VCaP (cell line): ENCODE measurements at regions not wholly inside any gene's neighbourhood (a gene's known extent, or its start where the extent isn't known, plus 50 kb on each side); places are given as distances from the start of the nearest gene placed in this dataset.
"Not testable (repeated sequence)": the region's sequence is repeated elsewhere in the genome, so short reads cannot be mapped to it uniquely, and the experiment has no call there.

Source experiments
- H3K27ac ChIP-seq: fragments of 450-650 bp; 2 replicates; pipeline ENCODE4 v1.5.1; 2017
- CTCF ChIP-seq: fragments of 450-650 bp; conservative IDR thresholded peaks from 2 replicates; pipeline ENCODE4 v1.5.1; 2017; ENCODE audit warnings: mild to moderate bottlenecking, moderate library complexity

GRCh38 chr10:100645613-100646392 is 99.6 kb upstream of the PAX2 start:
- no peak for TF ChIP-seq CTCF
- H3K27ac ChIP-seq = no peak overlapping the region

- H3K27ac ChIP-seq = no peak overlapping the region
- TF ChIP-seq CTCF = no peak
Measured at GRCh38 chr10:100647928-100648327, 97.5 kb upstream of the PAX2 start.

GRCh38 chr10:100650693-100651092 is 94.7 kb upstream of the PAX2 start:
- TF ChIP-seq CTCF = no peak

GRCh38 chr10:100651099-100651498 is 94.3 kb upstream of the PAX2 start:
- H3K27ac ChIP-seq = not testable (repeated sequence)

More at GRCh38 chr10:100650693-100651092, 94.7 kb upstream of the PAX2 start:
- H3K27ac ChIP-seq = no peak overlapping the region

- no peak for TF ChIP-seq CTCF
Measured at GRCh38 chr10:100651916-100652315, 93.5 kb upstream of the PAX2 start.

GRCh38 chr10:100652406-100653135 is 92.8 kb upstream of the PAX2 start:
- H3K27ac ChIP-seq = no peak overlapping the region
- TF ChIP-seq CTCF = no peak

More at GRCh38 chr10:100651916-100652315, 93.5 kb upstream of the PAX2 start:
- H3K27ac ChIP-seq = no peak overlapping the region

GRCh38 chr10:100653238-100653956 is 92.0 kb upstream of the PAX2 start:
- no peak for TF ChIP-seq CTCF
- H3K27ac ChIP-seq = no peak overlapping the region
